H1 (cell line): ENCODE measurements at regions not wholly inside any gene's neighbourhood (a gene's known extent, or its start where the extent isn't known, plus 50 kb on each side); places are given as distances from the start of the nearest gene placed in this dataset.

Experiments
- CTCF ChIA-PET: fragments of 300-600 bp; sonication (Branson Sonifier 250); formaldehyde crosslinking; loops from one replicate; lab custom pipeline; 2021; ENCODE audit not compliant: partially characterized antibody; lab: Charles Lee
- POLR2A ChIA-PET: fragments of 300-600 bp; sonication (Branson Sonifier 250); formaldehyde crosslinking; loops from one replicate; lab custom pipeline; 2021; ENCODE audit warnings: inconsistent platforms; ENCODE audit not compliant: partially characterized antibody; lab: Charles Lee
- DNase-seq, 2 experiments: peaks; one replicate each; pipeline versions ENCODE4 v3.0.0 to v3.0.0-alpha.2; 2010 to 2022; ENCODE audit warnings: low spot score in 2 of 2, low read depth in 1 of 2, mixed read lengths in 1 of 2
- FAIRE-seq: peaks from 2 replicates; lab custom pipeline; 2011; peaks lifted over from hg19 to GRCh38; lab: Jason Lieb, UNC
- H2AFZ ChIP-seq: 2 replicates; pipeline ENCODE4 v1.8.1; 2012; ENCODE audit warnings: low read length, inconsistent platforms
- H2AK5ac ChIP-seq: 2 replicates; pipeline ENCODE4 v1.6.1; 2013; ENCODE audit warnings: low read depth, low read length
- H2BK120ac ChIP-seq: replicated peaks from 2 replicates; pipeline ENCODE3; 2013; ENCODE audit warnings: low read depth, low read length, inconsistent platforms
- H2BK12ac ChIP-seq: 2 replicates; pipeline ENCODE4 v1.6.1; 2013; ENCODE audit warnings: low read depth, low read length
- H2BK15ac ChIP-seq: 2 replicates; pipeline ENCODE4 v1.6.1; 2013; ENCODE audit warnings: low read length
- H2BK20ac ChIP-seq: 2 replicates; pipeline ENCODE4 v1.6.1; 2013; ENCODE audit warnings: low read length
- H2BK5ac ChIP-seq: 2 replicates; pipeline ENCODE4 v1.6.1; 2013; ENCODE audit warnings: low read depth, low read length
- H3K14ac ChIP-seq: 2 replicates; pipeline ENCODE4 v1.6.1; 2013; ENCODE audit warnings: inconsistent platforms; ENCODE audit not compliant: insufficient read length
- H3K18ac ChIP-seq: 2 replicates; pipeline ENCODE4 v1.6.1; 2013; ENCODE audit warnings: low read length; ENCODE audit errors: extremely low read depth
- H3K23ac ChIP-seq: 2 replicates; pipeline ENCODE4 v1.6.1; 2013; ENCODE audit warnings: inconsistent platforms; ENCODE audit not compliant: insufficient read length
- H3K23me2 ChIP-seq: 2 replicates; pipeline ENCODE4 v1.6.1; 2013; ENCODE audit warnings: low read depth, low read length
- H3K27ac ChIP-seq: 2 replicates; pipeline ENCODE4 v1.6.1; 2011; ENCODE audit warnings: low read depth, low read length, inconsistent platforms
- H3K27me3 ChIP-seq, 4 experiments: replicated peaks in 1 of 4; 1 replicate in 1 of 4; 2 replicates in 3 of 4; pipeline versions ENCODE4 v1.6.1 to v1.8.1; 2011 to 2013; ENCODE audit warnings: low read length in 3 of 4, mild to moderate bottlenecking in 3 of 4, inconsistent platforms in 2 of 4, mixed read lengths in 2 of 4, moderate library complexity in 1 of 4; ENCODE audit not compliant: control insufficient read depth in 3 of 4, insufficient read depth in 3 of 4; ENCODE audit errors: extremely low read depth in 1 of 4
- H3K36me3 ChIP-seq, 4 experiments: 2 replicates each; pipeline versions ENCODE4 v1.6.1 to v1.8.1; 2011 to 2013; ENCODE audit warnings: mild to moderate bottlenecking in 4 of 4, low read length in 3 of 4, moderate library complexity in 2 of 4, control low read depth in 1 of 4, inconsistent platforms in 1 of 4; ENCODE audit not compliant: insufficient read depth in 4 of 4, control insufficient read depth in 2 of 4
- H3K4ac ChIP-seq: replicated peaks from 2 replicates; pipeline ENCODE3; 2013; ENCODE audit warnings: low read length, low read depth, mixed read lengths, inconsistent platforms; ENCODE audit not compliant: insufficient read length
- H3K4me1 ChIP-seq, 4 experiments: replicated peaks in 1 of 4; 1 replicate in 1 of 4; 2 replicates in 3 of 4; pipeline versions ENCODE4 v1.6.1 to v1.8.1; 2011 to 2013; ENCODE audit warnings: low read length in 3 of 4, inconsistent platforms in 2 of 4, mixed read lengths in 1 of 4; ENCODE audit not compliant: insufficient read depth in 4 of 4, control insufficient read depth in 3 of 4
- H3K4me2 ChIP-seq, 2 experiments: 2 replicates each; pipeline versions ENCODE4 v1.6.1 to v1.8.1; 2011 to 2013; ENCODE audit warnings: low read depth in 2 of 2, low read length in 2 of 2, control low read depth in 1 of 2, inconsistent platforms in 1 of 2, mild to moderate bottlenecking in 1 of 2; ENCODE audit not compliant: insufficient read depth in 1 of 2
- H3K4me3 ChIP-seq, 4 experiments: fragments of 200-600, 300-600 bp in 1 of 4; sonication (generic), shearing (Covaris generic), sonication (Bioruptor Twin) in 1 of 4; 2 replicates each; pipeline versions ENCODE4 v1.5.1 to v1.8.1; 2011 to 2016; ENCODE audit warnings: low read length in 4 of 4, low read depth in 3 of 4, control low read depth in 2 of 4, inconsistent platforms in 2 of 4, mild to moderate bottlenecking in 2 of 4, mixed read lengths in 1 of 4, moderate library complexity in 1 of 4; ENCODE audit not compliant: insufficient read depth in 2 of 4; ENCODE audit errors: extremely low read depth in 1 of 4
- H3K56ac ChIP-seq: replicated peaks from 2 replicates; pipeline ENCODE3; 2013; ENCODE audit warnings: low read depth, mild to moderate bottlenecking, mixed read lengths, low read length, inconsistent platforms; ENCODE audit not compliant: insufficient read length
- H3K79me1 ChIP-seq: 2 replicates; pipeline ENCODE4 v1.6.1; 2013; ENCODE audit warnings: low read depth, low read length, control low read depth
- H3K79me2 ChIP-seq, 2 experiments: 2 replicates each; pipeline versions ENCODE4 v1.6.1 to v1.8.1; 2012 to 2013; ENCODE audit warnings: low read length in 2 of 2, mild to moderate bottlenecking in 2 of 2, inconsistent platforms in 1 of 2; ENCODE audit not compliant: insufficient read depth in 2 of 2, control insufficient read depth in 1 of 2
- H3K9ac ChIP-seq, 4 experiments: replicated peaks in 1 of 4; 1 replicate in 1 of 4; 2 replicates in 3 of 4; pipeline versions ENCODE4 v1.6.1 to v1.8.1; 2011 to 2013; ENCODE audit warnings: low read depth in 3 of 4, low read length in 3 of 4, control low read depth in 2 of 4, mild to moderate bottlenecking in 2 of 4, moderate library complexity in 2 of 4, inconsistent platforms in 1 of 4; ENCODE audit errors: extremely low read depth in 1 of 4
- H3K9me3 ChIP-seq, 2 experiments: 2 replicates each; pipeline versions ENCODE4 v1.6.1 to v1.8.1; 2012 to 2013; ENCODE audit warnings: mild to moderate bottlenecking in 2 of 2, moderate library complexity in 2 of 2, control low read depth in 1 of 2, inconsistent platforms in 1 of 2, low read depth in 1 of 2, low read length in 1 of 2, mixed read lengths in 1 of 2; ENCODE audit not compliant: insufficient read depth in 2 of 2
- H4K20me1 ChIP-seq, 2 experiments: replicated peaks in 1 of 2; 2 replicates each; pipeline versions ENCODE3 to v1.8.1; 2011 to 2013; ENCODE audit warnings: inconsistent platforms in 2 of 2, low read length in 2 of 2, mild to moderate bottlenecking in 1 of 2; ENCODE audit not compliant: insufficient read depth in 2 of 2, control insufficient read depth in 1 of 2
- H4K5ac ChIP-seq: 2 replicates; pipeline ENCODE4 v1.6.1; 2013; ENCODE audit warnings: low read length, low read depth, mixed read lengths, inconsistent platforms; ENCODE audit not compliant: insufficient read length
- H4K8ac ChIP-seq: 2 replicates; pipeline ENCODE4 v1.8.0; 2013; ENCODE audit warnings: mild to moderate bottlenecking, moderate library complexity, low read length, inconsistent platforms; ENCODE audit not compliant: insufficient read depth; ENCODE audit errors: extremely low read depth
- H4K91ac ChIP-seq: replicated peaks from 2 replicates; pipeline ENCODE3; 2013; ENCODE audit warnings: low read length, mixed read lengths, inconsistent platforms; ENCODE audit not compliant: insufficient read length
- NANOG ChIP-seq: IDR thresholded peaks from 2 replicates; pipeline ENCODE4 v1.6.1; 2011; ENCODE audit warnings: low read length, low read depth, mild to moderate bottlenecking, inconsistent platforms; ENCODE audit not compliant: insufficient read depth, poor library complexity, severe bottlenecking
- RXRA ChIP-seq: IDR thresholded peaks from 2 replicates; pipeline ENCODE4 v1.6.1; 2011; ENCODE audit warnings: low read depth, mild to moderate bottlenecking, low read length, moderate library complexity; ENCODE audit not compliant: insufficient read depth
- SP4 ChIP-seq: IDR thresholded peaks from 2 replicates; pipeline ENCODE4 v1.6.1; 2012; ENCODE audit warnings: low read length, inconsistent platforms
- ZNF274 ChIP-seq: IDR thresholded peaks from 2 replicates; pipeline ENCODE4 v1.7.0; 2012; ENCODE audit warnings: low read length, borderline replicate concordance; ENCODE audit errors: extremely low read depth
- WGBS, 2 experiments: shearing (Covaris generic) in 1 of 2; methylation state at CpG; one replicate each; pipeline versions ENCODE4 v1.1.6 to v1.1.7; 2013 to 2015; ENCODE audit warnings: low lambda C conversion rate in 2 of 2, mixed read lengths in 2 of 2, inconsistent platforms in 1 of 2, low coverage in 1 of 2, missing lambda C conversion rate in 1 of 2; ENCODE audit not compliant: insufficient replicate concordance in 2 of 2, insufficient coverage in 1 of 2, insufficient read length in 1 of 2; ENCODE audit errors: extremely low coverage in 1 of 2, missing lambda C conversion rate in 1 of 2; 5-methylcytosine and 5-hydroxymethylcytosine counted together

DNA sequence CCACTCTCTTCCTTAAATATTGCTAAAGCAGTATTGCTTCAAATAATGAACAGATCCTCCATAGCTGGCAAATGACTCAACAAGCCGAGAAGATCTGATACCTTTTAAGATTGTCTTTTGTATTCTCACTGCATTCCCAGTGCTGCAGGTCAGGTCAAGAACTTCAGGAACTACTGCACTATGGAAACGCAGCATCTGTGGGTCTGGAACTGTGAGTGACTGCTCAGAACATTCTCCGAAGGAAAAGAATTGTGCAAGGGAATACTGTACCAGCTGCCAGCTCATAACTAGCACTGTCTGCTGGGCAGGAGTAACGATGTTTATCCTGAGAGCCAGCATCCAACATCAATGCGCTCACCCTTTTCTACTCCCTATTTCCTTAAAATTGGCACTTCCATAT, 348.0 kb upstream of the SOX5 start:
- H3K4ac ChIP-seq, result no peak overlapping the region
- H2BK15ac ChIP-seq, result no peak overlapping the region
- H3K27ac ChIP-seq, result no peak overlapping the region
- no peaks in the 10 kb centered on the region for H3K36me3 ChIP-seq
- WGBS, 2 experiments, result 94% methylated on average over 5 of the region's 5 CpGs; no CpG with 5 or more reads in 1 of the 2 experiments
- no peak overlapping the region for H3K4me2 ChIP-seq
- no peak overlapping the region for H2BK5ac ChIP-seq
- no peaks in the 10 kb centered on the region for H4K20me1 ChIP-seq
- H3K79me1 ChIP-seq, result no peaks in the 10 kb centered on the region
- H3K9ac ChIP-seq, result no peak overlapping the region
- no peak overlapping the region for H3K18ac ChIP-seq
- no peaks in the 10 kb centered on the region for H3K9me3 ChIP-seq
- no peak for FAIRE-seq
- TF ChIP-seq SP4, result no peak
- no peak for TF ChIP-seq ZNF274
- no peak for TF ChIP-seq NANOG
- no peak for TF ChIP-seq RXRA
- TF ChIP-seq, all 59 proteins: peak for 0
- DNase-seq, result no peak
- no peak overlapping the region for H2AFZ ChIP-seq
- H3K14ac ChIP-seq, result no peak overlapping the region
- no peaks in the 10 kb centered on the region for H3K27me3 ChIP-seq
- no peak overlapping the region for H3K4me3 ChIP-seq
- POLR2A ChIA-PET, result interaction anchor here (0.8 kb wide), 1 partner anchor 10 kb away, joined by 3 read pairs; no protein-coding TSS in a partner anchor
- H2BK12ac ChIP-seq, result no peak overlapping the region
- no peak overlapping the region for H2BK120ac ChIP-seq
- CTCF ChIA-PET, result no interaction called here
- no peak overlapping the region for H2BK20ac ChIP-seq
- H4K8ac ChIP-seq, result no peak overlapping the region
- no peak overlapping the region for H3K56ac ChIP-seq
- no peaks in the 10 kb centered on the region for H3K4me1 ChIP-seq
- no peak overlapping the region for H4K5ac ChIP-seq
- no peaks in the 10 kb centered on the region for H3K79me2 ChIP-seq
- no peak overlapping the region for H4K91ac ChIP-seq
- no peaks in the 10 kb centered on the region for H3K23me2 ChIP-seq
- H3K23ac ChIP-seq, result no peak overlapping the region
- no peak overlapping the region for H2AK5ac ChIP-seq
